ENCODE measurements at regions not wholly inside any gene's neighbourhood (a gene's known extent, or its start where the extent isn't known, plus 50 kb on each side); places are given as distances from the start of the nearest gene placed in this dataset.

DNA sequence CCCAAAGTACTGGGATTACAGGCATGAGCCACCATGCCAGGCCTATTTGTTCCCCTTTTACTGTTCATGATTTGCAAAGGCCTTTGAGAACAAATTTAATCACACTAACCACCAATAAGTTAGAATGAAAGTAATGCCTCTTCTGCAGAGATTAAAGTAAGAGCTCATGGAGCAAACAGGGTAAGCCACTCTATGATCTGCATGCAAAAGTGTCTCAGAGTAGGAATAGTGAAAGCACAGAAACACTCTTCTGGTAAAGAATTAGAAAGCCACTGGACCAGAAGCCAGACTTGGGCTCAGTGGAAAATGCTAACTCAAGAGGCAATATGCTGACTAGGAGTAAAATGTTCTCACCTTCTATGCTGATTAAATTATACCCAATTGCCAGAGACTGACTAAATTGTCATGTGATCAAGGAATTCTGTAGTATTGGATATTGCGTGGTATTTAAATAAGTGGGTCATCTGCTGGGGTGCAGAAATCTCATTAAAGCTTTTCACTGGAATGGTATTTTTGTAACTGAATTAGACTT is 235.3 kb upstream of the ERBB4 start:
- TF ChIP-seq, protein P1, sequence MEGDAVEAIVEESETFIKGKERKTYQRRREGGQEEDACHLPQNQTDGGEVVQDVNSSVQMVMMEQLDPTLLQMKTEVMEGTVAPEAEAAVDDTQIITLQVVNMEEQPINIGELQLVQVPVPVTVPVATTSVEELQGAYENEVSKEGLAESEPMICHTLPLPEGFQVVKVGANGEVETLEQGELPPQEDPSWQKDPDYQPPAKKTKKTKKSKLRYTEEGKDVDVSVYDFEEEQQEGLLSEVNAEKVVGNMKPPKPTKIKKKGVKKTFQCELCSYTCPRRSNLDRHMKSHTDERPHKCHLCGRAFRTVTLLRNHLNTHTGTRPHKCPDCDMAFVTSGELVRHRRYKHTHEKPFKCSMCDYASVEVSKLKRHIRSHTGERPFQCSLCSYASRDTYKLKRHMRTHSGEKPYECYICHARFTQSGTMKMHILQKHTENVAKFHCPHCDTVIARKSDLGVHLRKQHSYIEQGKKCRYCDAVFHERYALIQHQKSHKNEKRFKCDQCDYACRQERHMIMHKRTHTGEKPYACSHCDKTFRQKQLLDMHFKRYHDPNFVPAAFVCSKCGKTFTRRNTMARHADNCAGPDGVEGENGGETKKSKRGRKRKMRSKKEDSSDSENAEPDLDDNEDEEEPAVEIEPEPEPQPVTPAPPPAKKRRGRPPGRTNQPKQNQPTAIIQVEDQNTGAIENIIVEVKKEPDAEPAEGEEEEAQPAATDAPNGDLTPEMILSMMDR (IDR thresholded peaks at IDR 0.05; ENCODE audit: low read length) = no peak
- TF ChIP-seq EZH2 (IDR thresholded peaks at IDR 0.05; ENCODE audit: borderline replicate concordance, low read length) = no peak
